ENCODE measurements at regions not wholly inside any gene's neighbourhood (a gene's known extent, or its start where the extent isn't known, plus 50 kb on each side); places are given as distances from the start of the nearest gene placed in this dataset.

GRCh38 chr11:112889446-112889845 lies 71.8 kb upstream of the NCAM1 start (continued):
- no peak for TF ChIP-seq ZNF232 (CRISPR knock-in tag; IDR thresholded peaks at IDR 0.05; ENCODE audit: borderline replicate concordance)
- no peak for TF ChIP-seq KLF6 (CRISPR knock-in tag; IDR thresholded peaks at IDR 0.05)
- TF ChIP-seq DMAP1 (CRISPR knock-in tag; IDR thresholded peaks at IDR 0.05), result no peak
- no peak for TF ChIP-seq THRA (CRISPR knock-in tag; IDR thresholded peaks at IDR 0.05; ENCODE audit: borderline replicate concordance)
- no peak for TF ChIP-seq MXD3 (CRISPR knock-in tag; IDR thresholded peaks at IDR 0.05)
- TF ChIP-seq CEBPZ (IDR thresholded peaks at IDR 0.05; ENCODE audit: low read length), result no peak
- TF ChIP-seq ARID3A (IDR thresholded peaks at IDR 0.05; ENCODE audit: low read depth, low read length), result no peak
- TF ChIP-seq EP300 (IDR thresholded peaks at IDR 0.05; ENCODE audit: low read depth in 2 of 2, low read length in 2 of 2), result no peak
- TF ChIP-seq EP300 (CRISPR knock-in tag; IDR thresholded peaks at IDR 0.05; ENCODE audit: borderline replicate concordance), result no peak
- no peak for TF ChIP-seq PAF1 (CRISPR knock-in tag; IDR thresholded peaks at IDR 0.05)
- no peak for TF ChIP-seq SAFB2 (CRISPR knock-in tag; IDR thresholded peaks at IDR 0.05; ENCODE audit: borderline replicate concordance, low read depth)
- TF ChIP-seq ATF3 (CRISPR knock-in tag; IDR thresholded peaks at IDR 0.05), result no peak

Data from HepG2 (cell line).